ENCODE measurements at regions not wholly inside any gene's neighbourhood (a gene's known extent, or its start where the extent isn't known, plus 50 kb on each side); places are given as distances from the start of the nearest gene placed in this dataset.

- TF ChIP-seq CTCF (IDR thresholded peaks at IDR 0.05 in 2 of 3, conservative IDR thresholded peaks at IDR 0.05 in 1 of 3; ENCODE audit: control insufficient read depth in 2 of 3, extremely low read depth in 1 of 3, insufficient read depth in 1 of 3, low read depth in 3 of 3, low read length in 3 of 3) (no peak), ZNF217 (IDR thresholded peaks at IDR 0.05) (no peak), POLR2AphosphoS5 (IDR thresholded peaks at IDR 0.05; ENCODE audit: low read length) (no peak)
These were observed 978.5 kb downstream of the DTWD2 start for GRCh38 chr5:118009741-118010297.

Measured in GM12878 (cell line).